AG10803 (cell line): ENCODE measurements at regions not wholly inside any gene's neighbourhood (a gene's known extent, or its start where the extent isn't known, plus 50 kb on each side); places are given as distances from the start of the nearest gene placed in this dataset.

Experiments used
- DNase-seq: peaks from one replicate; pipeline ENCODE4 v3.0.0; 2010; ENCODE audit warnings: low read depth
- H3K4me3 ChIP-seq: 2 replicates; pipeline ENCODE4 v1.5.1; 2011; ENCODE audit warnings: mild to moderate bottlenecking, low read length, control low read depth
- CTCF ChIP-seq: conservative IDR thresholded peaks from 2 replicates; pipeline ENCODE4 v1.5.1; 2011; ENCODE audit warnings: mild to moderate bottlenecking, low read length, control low read depth, inconsistent platforms

- no peak for DNase-seq
- no peak overlapping the region for H3K4me3 ChIP-seq
- TF ChIP-seq CTCF = no peak
Observed at GRCh38 chr2:41068740-41069139, 616.9 kb upstream of the SLC8A1 start.

DNA sequence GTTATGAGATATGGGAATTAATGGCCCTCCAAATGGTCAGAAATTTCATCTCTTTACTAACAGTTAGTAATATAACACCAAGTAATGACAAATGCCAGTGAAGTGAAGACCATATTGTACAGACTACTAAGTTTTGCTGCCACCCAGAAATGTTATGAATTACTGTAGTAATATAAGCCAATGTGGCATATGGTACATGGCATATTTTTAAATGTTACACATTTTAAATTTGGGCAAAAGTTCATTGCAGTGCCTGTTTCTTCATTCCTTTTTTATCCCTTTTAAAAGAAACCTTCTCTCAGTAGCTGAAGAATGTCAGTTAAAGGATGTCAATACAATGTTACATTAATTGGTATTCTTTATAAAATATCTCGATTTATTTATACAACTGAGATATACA, 626.5 kb upstream of the SLC8A1 start:
- TF ChIP-seq CTCF = no peak
- DNase-seq = no peak
- H3K4me3 ChIP-seq = no peak overlapping the region

DNA sequence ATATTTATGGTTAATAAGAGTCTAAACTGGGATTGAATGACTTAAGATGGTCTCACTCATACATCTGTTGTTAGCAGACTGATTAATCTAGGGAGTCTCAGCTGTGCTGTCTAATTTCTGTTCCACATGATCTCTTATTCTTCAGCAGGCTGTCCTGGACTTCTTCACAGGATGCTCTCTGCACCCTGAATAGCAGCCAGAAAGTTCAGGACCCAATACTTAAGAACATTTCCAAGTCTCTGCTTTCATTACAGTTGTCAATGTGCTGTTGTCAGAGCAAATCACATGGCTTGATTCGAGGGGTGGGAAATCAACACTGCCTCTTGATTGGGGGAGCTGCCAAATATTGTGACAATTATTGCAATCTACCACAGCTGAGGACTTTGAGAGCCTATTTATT, 627.1 kb upstream of the SLC8A1 start:
- no peak for DNase-seq
- no peak overlapping the region for H3K4me3 ChIP-seq
- TF ChIP-seq CTCF = no peak

- H3K4me3 ChIP-seq = no peak overlapping the region
- no peak for TF ChIP-seq CTCF
- DNase-seq = no peak
Observed at GRCh38 chr2:41084321-41084720, 632.4 kb upstream of the SLC8A1 start.

GRCh38 chr2:41087946-41088345, 636.1 kb upstream of the SLC8A1 start:
- no peak for TF ChIP-seq CTCF
- H3K4me3 ChIP-seq = no peak overlapping the region
- no peak for DNase-seq

GRCh38 chr2:41101281-41101680, 649.4 kb upstream of the SLC8A1 start:
- TF ChIP-seq CTCF = no peak
- no peak for DNase-seq
- H3K4me3 ChIP-seq = no peak overlapping the region

DNA sequence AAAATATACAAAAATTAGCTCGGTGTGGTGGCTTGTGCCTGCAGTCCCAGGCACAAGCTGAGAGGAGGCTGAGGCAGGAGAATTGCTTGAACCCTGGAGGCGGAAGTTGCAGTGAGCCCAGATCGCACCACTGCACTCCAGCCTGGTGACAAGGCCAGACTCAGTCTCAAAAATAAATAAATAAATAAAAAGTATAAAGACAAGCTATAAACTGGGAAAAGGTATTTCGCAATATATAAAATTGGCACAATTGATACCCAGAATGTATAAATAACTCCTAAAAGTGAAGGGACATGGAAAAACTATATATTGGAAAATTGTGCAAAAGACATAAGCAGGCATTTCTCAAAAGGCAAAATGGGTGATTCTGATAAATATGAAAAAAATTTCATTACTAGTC, 657.9 kb upstream of the SLC8A1 start:
- no peak for DNase-seq
- no peak for TF ChIP-seq CTCF

More for the DNA sequence above, 657.9 kb upstream of the SLC8A1 start:
- no peak overlapping the region for H3K4me3 ChIP-seq
